Muscle of leg (tissue), 3 donors: ENCODE measurements at regions not wholly inside any gene's neighbourhood (a gene's known extent, or its start where the extent isn't known, plus 50 kb on each side); places are given as distances from the start of the nearest gene placed in this dataset.

ENCODE experiments used
- DNase-seq: peaks from one replicate; pipeline ENCODE4 v3.0.0; 2013
- H3K27ac ChIP-seq: one replicate; pipeline ENCODE4 v1.5.1; 2013; ENCODE audit warnings: mild to moderate bottlenecking, low read length, control low read depth
- H3K27me3 ChIP-seq: one replicate; pipeline ENCODE4 v1.6.1; 2013; ENCODE audit warnings: low read length; ENCODE audit not compliant: control insufficient read depth, insufficient read depth
- H3K36me3 ChIP-seq: one replicate; pipeline ENCODE4 v1.6.1; 2013; ENCODE audit warnings: low read length; ENCODE audit not compliant: control insufficient read depth, insufficient read depth
- H3K4me1 ChIP-seq: one replicate; pipeline ENCODE4 v1.6.1; 2013; ENCODE audit warnings: low read length; ENCODE audit not compliant: control insufficient read depth, insufficient read depth
- H3K4me3 ChIP-seq: one replicate; pipeline ENCODE4 v1.5.1; 2013; ENCODE audit warnings: low read length, control low read depth
- H3K9me3 ChIP-seq: replicated peaks from 2 replicates; pipeline ENCODE4 v1.6.1; 2013; ENCODE audit warnings: low read depth, low read length; ENCODE audit not compliant: control insufficient read depth
- WGBS: methylation state at CpG from one replicate; pipeline ENCODE4 v1.1.5; 2013; ENCODE audit warnings: missing lambda C conversion rate; ENCODE audit not compliant: insufficient coverage; 5-methylcytosine and 5-hydroxymethylcytosine counted together

DNA sequence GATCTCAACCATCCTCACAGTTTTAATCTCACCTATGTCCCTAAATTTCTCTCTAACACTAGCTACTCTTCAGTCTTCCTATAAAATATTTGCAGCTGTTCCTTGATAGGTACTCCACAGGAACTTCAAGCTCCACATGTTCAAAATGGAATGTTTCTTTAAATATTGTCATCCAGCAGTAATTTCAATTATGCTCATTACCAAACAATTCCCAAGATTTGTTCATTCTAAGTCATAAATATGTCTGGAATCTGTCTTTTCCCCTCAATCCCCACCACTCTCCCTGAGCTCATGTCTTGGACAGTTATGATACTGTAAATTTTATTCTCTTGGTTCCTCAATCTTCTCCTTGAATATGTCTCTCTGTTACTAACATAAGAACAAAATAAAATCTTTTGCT, 214.4 kb downstream of the NRIP1 start:
- no peak overlapping the region for H3K4me3 ChIP-seq
- H3K9me3 ChIP-seq: peaks cover 5% of the 10 kb centered on the region
- no peaks in the 10 kb centered on the region for H3K27me3 ChIP-seq
- no peak for DNase-seq
- H3K4me1 ChIP-seq: no peaks in the 10 kb centered on the region
- no peaks in the 10 kb centered on the region for H3K36me3 ChIP-seq
- no peak overlapping the region for H3K27ac ChIP-seq

DNA sequence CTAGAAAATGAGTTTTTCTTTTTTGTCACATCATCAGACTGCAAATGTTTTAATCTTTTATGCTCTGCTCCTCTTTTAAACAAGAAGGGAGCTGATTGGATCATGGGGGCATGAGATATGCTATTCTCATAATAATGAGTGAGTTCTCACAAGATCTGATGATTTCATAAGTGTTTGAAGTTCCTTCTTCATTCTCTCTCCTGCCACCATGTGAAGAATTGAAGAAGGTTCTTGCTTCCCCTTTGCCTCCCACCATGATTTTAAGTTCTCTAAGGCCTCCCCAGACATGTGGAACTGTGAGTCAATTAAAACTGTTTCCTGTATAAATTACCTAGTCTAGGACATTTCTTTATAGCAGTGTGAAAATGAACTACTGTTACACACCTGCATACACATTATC, 218.2 kb downstream of the NRIP1 start:
- H3K4me1 ChIP-seq: no peaks in the 10 kb centered on the region
- no peaks in the 10 kb centered on the region for H3K27me3 ChIP-seq
- no peak overlapping the region for H3K4me3 ChIP-seq
- H3K27ac ChIP-seq: no peak overlapping the region
- no peak for DNase-seq
- H3K9me3 ChIP-seq: peaks cover 9% of the 10 kb centered on the region
- H3K36me3 ChIP-seq: no peaks in the 10 kb centered on the region

GRCh38 chr21:14844001-14844400, 220.8 kb downstream of the NRIP1 start:
- H3K4me3 ChIP-seq: no peak overlapping the region

GRCh38 chr21:14842601-14843000, 222.2 kb downstream of the NRIP1 start:
- H3K9me3 ChIP-seq: peaks cover 10% of the 10 kb centered on the region
- 82% methylated on average over 2 of the region's 3 CpGs for WGBS
- no peaks in the 10 kb centered on the region for H3K27me3 ChIP-seq
- no peaks in the 10 kb centered on the region for H3K36me3 ChIP-seq
- no peak overlapping the region for H3K27ac ChIP-seq
- H3K4me1 ChIP-seq: no peaks in the 10 kb centered on the region
- no peak overlapping the region for H3K4me3 ChIP-seq
- DNase-seq: no peak

More at GRCh38 chr21:14844001-14844400, 220.8 kb downstream of the NRIP1 start:
- H3K36me3 ChIP-seq: no peaks in the 10 kb centered on the region
- no peaks in the 10 kb centered on the region for H3K27me3 ChIP-seq
- no peak for DNase-seq
- no peaks in the 10 kb centered on the region for H3K4me1 ChIP-seq
- no peak overlapping the region for H3K27ac ChIP-seq
- H3K9me3 ChIP-seq: peaks cover 10% of the 10 kb centered on the region

GRCh38 chr21:14841511-14842472, 223.0 kb downstream of the NRIP1 start:
- WGBS: 95% methylated on average over 50 of the region's 51 CpGs
- no peaks in the 10 kb centered on the region for H3K4me1 ChIP-seq
- H3K4me3 ChIP-seq: no peak overlapping the region
- H3K36me3 ChIP-seq: no peaks in the 10 kb centered on the region
- no peaks in the 10 kb centered on the region for H3K27me3 ChIP-seq
- no peak for DNase-seq
- no peak overlapping the region for H3K27ac ChIP-seq
- peaks cover 10% of the 10 kb centered on the region for H3K9me3 ChIP-seq

GRCh38 chr21:14838400-14838799, 226.4 kb downstream of the NRIP1 start:
- DNase-seq: no peak
- Histone ChIP-seq H3K9me3 (peaks cover 5% of the 10 kb centered on the region), H3K27ac (no peak overlapping the region), H3K4me1 (no peaks in the 10 kb centered on the region), H3K4me3 (no peak overlapping the region), H3K36me3 (no peaks in the 10 kb centered on the region), H3K27me3 (no peaks in the 10 kb centered on the region)
- WGBS: 13% methylated on average over 1 of the region's 3 CpGs

- no peak overlapping the region for H3K4me3 ChIP-seq
- H3K27me3 ChIP-seq: no peaks in the 10 kb centered on the region
- DNase-seq: no peak
- H3K27ac ChIP-seq: no peak overlapping the region
- H3K4me1 ChIP-seq: no peaks in the 10 kb centered on the region
- H3K9me3 ChIP-seq: peaks cover 4% of the 10 kb centered on the region
- no CpG with 5 or more reads among the region's 1 CpG for WGBS
- H3K36me3 ChIP-seq: no peaks in the 10 kb centered on the region
Observed at GRCh38 chr21:14836950-14837349, 227.8 kb downstream of the NRIP1 start.

- Histone ChIP-seq H3K27ac (no peak overlapping the region), H3K27me3 (no peaks in the 10 kb centered on the region), H3K9me3 (no peaks in the 10 kb centered on the region), H3K4me3 (no peak overlapping the region), H3K4me1 (no peaks in the 10 kb centered on the region), H3K36me3 (no peaks in the 10 kb centered on the region)
- no CpG with 5 or more reads among the region's 1 CpG for WGBS
- DNase-seq: no peak
Observed at GRCh38 chr21:14833666-14834351, 231.0 kb downstream of the NRIP1 start.

- Histone ChIP-seq H3K27ac (no peak overlapping the region), H3K27me3 (no peaks in the 10 kb centered on the region), H3K9me3 (no peaks in the 10 kb centered on the region), H3K4me3 (no peak overlapping the region), H3K4me1 (no peaks in the 10 kb centered on the region), H3K36me3 (no peaks in the 10 kb centered on the region)
- whole genome bisulfite sequencing: 90% methylated on average over 3 of the region's 4 CpGs
- DNase-seq: no peak
Observed at GRCh38 chr21:14833241-14833640, 231.6 kb downstream of the NRIP1 start.

DNA sequence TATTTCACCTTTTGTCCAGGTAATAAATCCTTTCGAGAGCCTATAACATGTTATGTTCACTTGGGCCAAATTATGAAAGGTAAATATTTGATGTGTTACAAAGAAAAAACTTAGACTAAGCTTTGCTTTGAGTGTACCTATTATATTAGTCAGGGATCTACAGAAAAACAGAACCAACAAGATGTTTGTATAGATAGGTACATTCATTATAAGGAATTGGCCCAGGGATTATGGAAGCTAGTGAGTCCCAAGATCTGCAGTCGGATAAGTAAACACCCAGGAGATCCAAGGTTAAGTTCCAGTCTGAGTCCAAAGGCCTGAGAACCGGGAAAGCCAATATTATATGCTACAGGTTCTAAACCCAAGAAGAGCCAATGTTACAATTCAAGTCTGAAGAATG, 234.5 kb downstream of the NRIP1 start:
- H3K27ac ChIP-seq: no peak overlapping the region
- 67% methylated on average over 1 of the region's 3 CpGs for WGBS
- no peak for DNase-seq
- H3K27me3 ChIP-seq: no peaks in the 10 kb centered on the region
- no peaks in the 10 kb centered on the region for H3K4me1 ChIP-seq
- no peak overlapping the region for H3K4me3 ChIP-seq
- H3K9me3 ChIP-seq: no peaks in the 10 kb centered on the region
- no peaks in the 10 kb centered on the region for H3K36me3 ChIP-seq
